Epithelial cell of proximal tubule (primary cell): ENCODE measurements at regions not wholly inside any gene's neighbourhood (a gene's known extent, or its start where the extent isn't known, plus 50 kb on each side); places are given as distances from the start of the nearest gene placed in this dataset.
"Not testable (repeated sequence)": the region's sequence is repeated elsewhere in the genome, so short reads cannot be mapped to it uniquely, and the experiment has no call there.

Source experiments
- DNase-seq: peaks from one replicate; pipeline ENCODE4 v3.0.0-alpha.2; 2011; ENCODE audit warnings: low read depth
- H3K4me3 ChIP-seq: 2 replicates; pipeline ENCODE4 v1.5.1; 2011; ENCODE audit warnings: low read depth, mild to moderate bottlenecking, low read length
- TF ChIP-seq, protein P1 (sequence below): conservative IDR thresholded peaks from 2 replicates; pipeline ENCODE4 v1.5.1; 2012; ENCODE audit warnings: low read depth, mild to moderate bottlenecking, low read length

DNA sequence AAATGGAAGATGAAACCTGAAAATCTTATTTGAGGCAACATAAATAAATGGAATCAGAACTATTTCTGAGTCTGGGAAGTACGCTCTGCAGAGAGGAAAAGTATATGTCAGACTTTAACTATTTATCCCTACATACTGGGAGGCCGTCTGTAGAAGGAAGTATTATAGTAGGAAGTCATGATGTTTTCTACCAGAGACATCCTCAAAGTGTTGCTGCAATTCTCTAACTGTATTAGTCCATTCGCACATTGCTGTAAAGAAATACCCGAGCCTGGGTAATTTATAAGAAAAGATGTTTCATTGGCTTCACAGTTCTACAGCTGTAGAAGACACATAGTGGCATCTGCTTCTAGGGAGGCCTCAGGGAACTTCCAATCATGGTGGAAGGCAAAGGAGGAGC is 88.7 kb upstream of the TBL1X start:
- TF ChIP-seq, protein P1, sequence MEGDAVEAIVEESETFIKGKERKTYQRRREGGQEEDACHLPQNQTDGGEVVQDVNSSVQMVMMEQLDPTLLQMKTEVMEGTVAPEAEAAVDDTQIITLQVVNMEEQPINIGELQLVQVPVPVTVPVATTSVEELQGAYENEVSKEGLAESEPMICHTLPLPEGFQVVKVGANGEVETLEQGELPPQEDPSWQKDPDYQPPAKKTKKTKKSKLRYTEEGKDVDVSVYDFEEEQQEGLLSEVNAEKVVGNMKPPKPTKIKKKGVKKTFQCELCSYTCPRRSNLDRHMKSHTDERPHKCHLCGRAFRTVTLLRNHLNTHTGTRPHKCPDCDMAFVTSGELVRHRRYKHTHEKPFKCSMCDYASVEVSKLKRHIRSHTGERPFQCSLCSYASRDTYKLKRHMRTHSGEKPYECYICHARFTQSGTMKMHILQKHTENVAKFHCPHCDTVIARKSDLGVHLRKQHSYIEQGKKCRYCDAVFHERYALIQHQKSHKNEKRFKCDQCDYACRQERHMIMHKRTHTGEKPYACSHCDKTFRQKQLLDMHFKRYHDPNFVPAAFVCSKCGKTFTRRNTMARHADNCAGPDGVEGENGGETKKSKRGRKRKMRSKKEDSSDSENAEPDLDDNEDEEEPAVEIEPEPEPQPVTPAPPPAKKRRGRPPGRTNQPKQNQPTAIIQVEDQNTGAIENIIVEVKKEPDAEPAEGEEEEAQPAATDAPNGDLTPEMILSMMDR: no peak
- no peak for DNase-seq
- H3K4me3 ChIP-seq: no peak overlapping the region

DNA sequence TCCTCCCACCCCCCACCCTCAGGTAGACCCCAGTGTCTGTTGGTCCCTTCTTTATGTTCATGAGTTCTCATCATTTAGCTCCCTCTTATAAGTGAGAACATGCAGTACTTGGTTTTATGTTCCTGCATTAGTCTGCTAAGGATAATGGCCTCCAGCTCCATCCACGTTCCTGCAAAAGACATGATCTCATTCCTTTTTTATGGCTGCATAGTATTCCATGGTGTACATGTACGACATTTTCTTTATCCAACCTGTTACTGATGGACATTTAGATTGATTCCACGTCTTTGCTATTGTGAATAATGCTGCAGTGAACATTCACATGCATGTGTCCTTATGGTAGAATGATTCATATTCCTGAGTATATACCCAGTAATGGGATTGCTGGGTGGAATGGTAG is 87.6 kb upstream of the TBL1X start:
- H3K4me3 ChIP-seq, DNase-seq: not testable (repeated sequence)

GRCh38 chrX:9378980-9379696 is 85.7 kb upstream of the TBL1X start:
- DNase-seq: no peak
- H3K4me3 ChIP-seq: no peak overlapping the region

DNA sequence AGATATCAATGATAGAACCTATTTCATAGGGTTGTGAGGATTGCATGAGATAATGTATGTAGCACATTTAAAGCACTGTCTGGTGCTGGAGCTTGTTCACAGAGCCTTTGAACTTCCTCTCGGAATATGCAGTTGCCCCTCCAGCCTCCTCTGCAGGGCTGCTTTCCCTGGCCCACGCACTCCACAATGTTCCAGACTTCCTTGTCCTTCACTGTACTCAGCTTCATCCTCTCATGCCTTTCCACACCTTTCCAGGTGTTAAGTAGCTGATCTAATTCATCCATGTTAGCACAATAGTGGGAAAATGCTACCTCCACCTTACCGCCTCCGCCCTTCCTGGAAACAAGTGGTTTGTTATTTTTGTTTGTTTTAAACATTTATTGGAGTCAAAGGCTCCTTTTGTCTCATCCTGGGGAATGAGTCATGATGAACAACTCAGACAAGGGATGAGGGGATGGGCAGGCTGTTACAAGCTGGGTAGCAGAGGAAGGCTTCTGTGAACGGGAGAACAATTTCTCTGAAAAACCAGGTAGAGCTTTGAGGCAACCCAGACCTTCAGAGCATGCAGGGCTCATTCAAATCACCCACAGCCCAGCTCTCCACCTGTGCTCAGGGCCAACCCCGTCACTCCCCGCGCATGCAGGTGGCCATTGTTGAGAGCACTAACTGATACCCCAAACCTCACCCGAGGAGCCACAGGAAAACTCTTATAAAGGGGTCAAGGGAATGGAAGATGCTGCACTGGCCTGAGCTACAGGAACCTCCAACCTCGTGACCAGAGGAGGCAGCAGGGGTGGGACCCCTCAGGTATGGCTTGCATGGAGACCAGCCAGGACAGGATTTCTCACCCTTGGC is 84.9 kb upstream of the TBL1X start:
- H3K4me3 ChIP-seq: no peak overlapping the region
- TF ChIP-seq, protein P1: no peak
- DNase-seq: no peak

More at GRCh38 chrX:9378980-9379696, 85.7 kb upstream of the TBL1X start:
- TF ChIP-seq, protein P1: no peak

GRCh38 chrX:9383655-9384054 is 81.2 kb upstream of the TBL1X start:
- H3K4me3 ChIP-seq: no peak overlapping the region
- DNase-seq: no peak
- TF ChIP-seq, protein P1: no peak

- TF ChIP-seq, protein P1: no peak
- H3K4me3 ChIP-seq: no peak overlapping the region
- no peak for DNase-seq
These were observed 76.4 kb upstream of the TBL1X start for GRCh38 chrX:9388450-9388849.

DNA sequence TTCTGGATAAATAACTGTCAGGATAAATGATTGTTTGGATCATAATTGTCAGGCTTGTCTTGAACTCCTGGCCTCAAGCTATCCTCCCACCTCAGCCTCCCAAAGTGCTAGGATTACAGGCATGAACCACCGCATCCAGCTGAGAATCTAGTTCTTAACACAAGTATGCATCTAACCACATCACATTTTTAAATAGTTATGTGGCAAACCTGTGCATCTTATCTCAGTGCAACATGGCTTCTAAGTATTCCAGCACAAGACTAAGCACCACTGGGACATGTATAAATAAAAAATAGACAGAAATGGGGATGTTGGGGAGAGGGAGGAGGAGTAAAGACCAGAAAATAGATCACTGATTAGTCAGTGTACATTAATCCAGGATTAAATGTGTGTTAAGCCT is 74.7 kb upstream of the TBL1X start:
- DNase-seq: no peak
- no peak overlapping the region for H3K4me3 ChIP-seq
- TF ChIP-seq, protein P1: no peak
